Thyroid gland (tissue), 4 donors: ENCODE measurements at regions not wholly inside any gene's neighbourhood (a gene's known extent, or its start where the extent isn't known, plus 50 kb on each side); places are given as distances from the start of the nearest gene placed in this dataset.

Experiments used
- POLR2A ChIP-seq, 2 donors: fragments of 450-650 bp; IDR thresholded peaks; one replicate each; pipeline ENCODE4 v1.6.1; 2017; ENCODE audit warnings: antibody characterized with exemption in 2 of 2, mild to moderate bottlenecking in 2 of 2, moderate library complexity in 1 of 2
- TF ChIP-seq, protein P1 (sequence below), 6 experiments: fragments of 200-600 bp in 3 of 6; fragments of 450-650 bp in 3 of 6; sonication (generic) in 3 of 6; IDR thresholded peaks; one replicate each; pipeline ENCODE4 v1.5.1; 2016 to 2019; ENCODE audit warnings: antibody characterized with exemption in 6 of 6, mild to moderate bottlenecking in 2 of 6, inconsistent platforms in 1 of 6, moderate library complexity in 1 of 6

DNA sequence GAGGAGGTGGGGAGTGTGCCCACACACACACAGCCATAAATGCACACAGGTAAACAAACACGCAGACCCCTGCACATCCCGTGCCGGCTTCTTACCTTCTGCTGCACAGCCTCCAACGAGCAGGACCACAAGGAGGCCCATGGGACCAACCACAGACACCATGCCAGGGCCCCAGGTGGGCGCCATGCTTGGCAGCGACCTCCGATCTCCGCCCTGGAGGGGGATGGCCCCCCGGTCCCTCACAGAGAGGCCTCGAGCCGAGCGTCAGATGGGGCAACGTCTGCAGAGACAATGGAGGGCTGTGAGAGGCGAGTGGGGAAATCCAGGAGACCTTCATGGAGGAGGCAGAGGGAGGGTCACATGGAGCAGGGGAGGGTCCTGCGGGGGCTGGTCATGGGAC, 54.7 kb downstream of the PTPRS start:
- TF ChIP-seq, protein P1, sequence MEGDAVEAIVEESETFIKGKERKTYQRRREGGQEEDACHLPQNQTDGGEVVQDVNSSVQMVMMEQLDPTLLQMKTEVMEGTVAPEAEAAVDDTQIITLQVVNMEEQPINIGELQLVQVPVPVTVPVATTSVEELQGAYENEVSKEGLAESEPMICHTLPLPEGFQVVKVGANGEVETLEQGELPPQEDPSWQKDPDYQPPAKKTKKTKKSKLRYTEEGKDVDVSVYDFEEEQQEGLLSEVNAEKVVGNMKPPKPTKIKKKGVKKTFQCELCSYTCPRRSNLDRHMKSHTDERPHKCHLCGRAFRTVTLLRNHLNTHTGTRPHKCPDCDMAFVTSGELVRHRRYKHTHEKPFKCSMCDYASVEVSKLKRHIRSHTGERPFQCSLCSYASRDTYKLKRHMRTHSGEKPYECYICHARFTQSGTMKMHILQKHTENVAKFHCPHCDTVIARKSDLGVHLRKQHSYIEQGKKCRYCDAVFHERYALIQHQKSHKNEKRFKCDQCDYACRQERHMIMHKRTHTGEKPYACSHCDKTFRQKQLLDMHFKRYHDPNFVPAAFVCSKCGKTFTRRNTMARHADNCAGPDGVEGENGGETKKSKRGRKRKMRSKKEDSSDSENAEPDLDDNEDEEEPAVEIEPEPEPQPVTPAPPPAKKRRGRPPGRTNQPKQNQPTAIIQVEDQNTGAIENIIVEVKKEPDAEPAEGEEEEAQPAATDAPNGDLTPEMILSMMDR (IDR thresholded peaks at IDR 0.05), result no peak
- no peak for TF ChIP-seq POLR2A (IDR thresholded peaks at IDR 0.05)
